HepG2 (cell line): ENCODE measurements at regions not wholly inside any gene's neighbourhood (a gene's known extent, or its start where the extent isn't known, plus 50 kb on each side); places are given as distances from the start of the nearest gene placed in this dataset.

Source experiments
- POLR2A ChIP-seq, 2 experiments: IDR thresholded peaks; 2 replicates each; pipeline ENCODE4 v1.6.1; 2011; ENCODE audit warnings: low read depth in 2 of 2, low read length in 2 of 2, mild to moderate bottlenecking in 1 of 2, moderate library complexity in 1 of 2; ENCODE audit not compliant: insufficient read depth in 1 of 2
- TF ChIP-seq, protein P1 (sequence below): sonication (generic); formaldehyde crosslinking; IDR thresholded peaks from 2 replicates; pipeline ENCODE4 v1.4.0; 2020; ENCODE audit warnings: missing genetic modification reagents
- TF ChIP-seq, protein P2 (sequence below): sonication (generic); formaldehyde crosslinking; IDR thresholded peaks from 2 replicates; pipeline ENCODE4 v1.5.0; 2020; ENCODE audit warnings: mild to moderate bottlenecking, missing genetic modification reagents, moderate library complexity

DNA sequence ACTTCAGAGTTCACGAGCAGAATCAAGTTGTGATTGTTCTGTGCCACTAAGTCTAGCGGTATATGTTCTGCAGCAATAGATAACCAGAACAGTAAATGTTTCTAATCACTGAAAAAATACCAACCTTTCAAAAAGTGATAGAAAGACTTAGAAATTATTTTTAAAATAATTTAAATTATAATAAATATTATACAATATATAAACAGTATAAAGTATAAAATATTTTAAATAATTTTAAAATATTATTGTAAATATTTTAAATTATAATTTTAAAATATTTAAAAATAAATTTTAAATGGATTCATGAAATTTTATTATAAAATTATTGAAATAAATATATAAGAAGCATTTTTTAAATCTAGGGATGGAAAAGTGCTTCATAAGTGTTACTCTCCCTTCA is 126.3 kb upstream of the ID2 start:
- TF ChIP-seq POLR2A (IDR thresholded peaks at IDR 0.05; ENCODE audit: insufficient read depth in 1 of 2, low read depth in 2 of 2, low read length in 2 of 2) = no peak
- TF ChIP-seq, protein P1, sequence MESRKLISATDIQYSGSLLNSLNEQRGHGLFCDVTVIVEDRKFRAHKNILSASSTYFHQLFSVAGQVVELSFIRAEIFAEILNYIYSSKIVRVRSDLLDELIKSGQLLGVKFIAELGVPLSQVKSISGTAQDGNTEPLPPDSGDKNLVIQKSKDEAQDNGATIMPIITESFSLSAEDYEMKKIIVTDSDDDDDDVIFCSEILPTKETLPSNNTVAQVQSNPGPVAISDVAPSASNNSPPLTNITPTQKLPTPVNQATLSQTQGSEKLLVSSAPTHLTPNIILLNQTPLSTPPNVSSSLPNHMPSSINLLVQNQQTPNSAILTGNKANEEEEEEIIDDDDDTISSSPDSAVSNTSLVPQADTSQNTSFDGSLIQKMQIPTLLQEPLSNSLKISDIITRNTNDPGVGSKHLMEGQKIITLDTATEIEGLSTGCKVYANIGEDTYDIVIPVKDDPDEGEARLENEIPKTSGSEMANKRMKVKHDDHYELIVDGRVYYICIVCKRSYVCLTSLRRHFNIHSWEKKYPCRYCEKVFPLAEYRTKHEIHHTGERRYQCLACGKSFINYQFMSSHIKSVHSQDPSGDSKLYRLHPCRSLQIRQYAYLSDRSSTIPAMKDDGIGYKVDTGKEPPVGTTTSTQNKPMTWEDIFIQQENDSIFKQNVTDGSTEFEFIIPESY (CRISPR knock-in tag) = no peak
- TF ChIP-seq, protein P2, sequence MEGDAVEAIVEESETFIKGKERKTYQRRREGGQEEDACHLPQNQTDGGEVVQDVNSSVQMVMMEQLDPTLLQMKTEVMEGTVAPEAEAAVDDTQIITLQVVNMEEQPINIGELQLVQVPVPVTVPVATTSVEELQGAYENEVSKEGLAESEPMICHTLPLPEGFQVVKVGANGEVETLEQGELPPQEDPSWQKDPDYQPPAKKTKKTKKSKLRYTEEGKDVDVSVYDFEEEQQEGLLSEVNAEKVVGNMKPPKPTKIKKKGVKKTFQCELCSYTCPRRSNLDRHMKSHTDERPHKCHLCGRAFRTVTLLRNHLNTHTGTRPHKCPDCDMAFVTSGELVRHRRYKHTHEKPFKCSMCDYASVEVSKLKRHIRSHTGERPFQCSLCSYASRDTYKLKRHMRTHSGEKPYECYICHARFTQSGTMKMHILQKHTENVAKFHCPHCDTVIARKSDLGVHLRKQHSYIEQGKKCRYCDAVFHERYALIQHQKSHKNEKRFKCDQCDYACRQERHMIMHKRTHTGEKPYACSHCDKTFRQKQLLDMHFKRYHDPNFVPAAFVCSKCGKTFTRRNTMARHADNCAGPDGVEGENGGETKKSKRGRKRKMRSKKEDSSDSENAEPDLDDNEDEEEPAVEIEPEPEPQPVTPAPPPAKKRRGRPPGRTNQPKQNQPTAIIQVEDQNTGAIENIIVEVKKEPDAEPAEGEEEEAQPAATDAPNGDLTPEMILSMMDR = no peak
